ENCODE measurements at regions not wholly inside any gene's neighbourhood (a gene's known extent, or its start where the extent isn't known, plus 50 kb on each side); places are given as distances from the start of the nearest gene placed in this dataset.
A peak's percentile ranks its signal among the peaks of the same experiment; 100 is the strongest.

DNA sequence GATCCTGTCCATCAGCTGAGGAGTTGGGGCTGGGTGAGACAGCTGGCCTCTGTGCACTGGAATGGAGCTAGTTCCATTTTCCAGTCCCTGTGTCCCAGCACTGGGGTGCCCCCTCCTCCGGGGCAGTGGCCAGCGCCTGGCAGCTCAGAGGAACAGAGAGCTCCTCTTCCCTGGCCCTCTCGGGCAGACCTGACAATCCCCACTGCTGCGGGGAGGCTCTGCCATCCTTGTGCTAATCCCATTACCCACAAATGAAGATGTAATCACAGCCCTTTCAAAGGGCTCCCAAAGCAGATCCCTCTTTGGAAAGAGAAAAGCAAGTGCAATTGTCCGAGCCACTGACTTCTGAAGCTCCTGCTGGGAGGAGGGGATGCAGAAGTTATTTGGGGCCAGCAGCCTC, 75.1 kb upstream of the MSX1 start:
- Histone ChIP-seq H3K9ac (ENCODE audit: low read length) (no peak overlapping the region), H3K27ac (ENCODE audit: low read depth, low read length) (no peak overlapping the region), H2BK120ac (ENCODE audit: low read depth, low read length) (no peak overlapping the region), H2BK15ac (replicated peaks; ENCODE audit: low read depth) (no peak overlapping the region), H3K79me2 (ENCODE audit: control insufficient read depth, insufficient read depth, low read length) (no peaks in the 10 kb centered on the region), H4K5ac (ENCODE audit: low read length) (no peak overlapping the region), H3K4me3 (ENCODE audit: low read length) (no peak overlapping the region), H3K18ac (ENCODE audit: low read length) (no peak overlapping the region), H3K56ac (ENCODE audit: low read length) (no peak overlapping the region), H3K27me3 (ENCODE audit: insufficient read depth, low read length, poor library complexity) (no peaks in the 10 kb centered on the region), H3K4me2 (ENCODE audit: low read length) (no peak overlapping the region), H3K79me1 (ENCODE audit: low read length) (no peaks in the 10 kb centered on the region), H3K4ac (ENCODE audit: low read depth, low read length) (no peak overlapping the region), H3K36me3 (ENCODE audit: control insufficient read depth, insufficient read depth, low read length) (no peaks in the 10 kb centered on the region), H2AK5ac (ENCODE audit: low read length) (no peak overlapping the region), H3K4me1 (ENCODE audit: control insufficient read depth, low read depth, low read length) (peaks cover 5% of the 10 kb centered on the region), H2BK5ac (ENCODE audit: low read length) (no peak overlapping the region), H4K8ac (ENCODE audit: low read depth, low read length) (no peak overlapping the region), H3K23ac (ENCODE audit: low read length) (no peak overlapping the region)
- DNase-seq, result peak; percentile 43
- WGBS (ENCODE audit: extremely low coverage, insufficient coverage, low lambda C conversion rate), result no CpG with 5 or more reads among the region's 5 CpGs

DNA sequence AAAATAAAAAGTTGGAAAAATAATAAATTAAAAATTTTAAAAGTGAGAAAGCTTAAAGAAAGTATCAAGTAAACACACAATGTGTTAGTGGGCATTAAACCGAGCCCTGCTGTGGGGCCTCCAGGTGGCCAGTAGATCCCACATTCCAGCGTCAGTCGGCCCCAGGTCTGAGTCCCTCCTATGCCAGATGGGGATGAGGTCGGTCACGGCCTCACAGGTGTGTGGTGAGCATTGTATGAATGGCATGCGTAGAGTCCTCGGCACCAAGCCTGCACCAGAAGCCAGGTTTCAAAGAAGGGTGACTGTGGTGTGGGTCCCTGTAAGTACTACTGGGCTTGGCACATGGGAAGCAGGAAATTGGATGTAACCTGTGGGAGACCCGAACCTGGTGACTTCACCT, 75.6 kb upstream of the MSX1 start:
- no peak overlapping the region for H3K18ac ChIP-seq (ENCODE audit: low read length)
- no peaks in the 10 kb centered on the region for H3K36me3 ChIP-seq (ENCODE audit: control insufficient read depth, insufficient read depth, low read length)
- no peak overlapping the region for H3K56ac ChIP-seq (ENCODE audit: low read length)
- no peak for DNase-seq
- H2BK5ac ChIP-seq (ENCODE audit: low read length), result no peak overlapping the region
- H3K4ac ChIP-seq (ENCODE audit: low read depth, low read length), result no peak overlapping the region
- H2AK5ac ChIP-seq (ENCODE audit: low read length), result no peak overlapping the region
- H2BK15ac ChIP-seq (replicated peaks; ENCODE audit: low read depth), result no peak overlapping the region
- H3K27me3 ChIP-seq (ENCODE audit: insufficient read depth, low read length, poor library complexity), result no peaks in the 10 kb centered on the region
- H3K79me1 ChIP-seq (ENCODE audit: low read length), result no peaks in the 10 kb centered on the region
- H3K4me2 ChIP-seq (ENCODE audit: low read length), result no peak overlapping the region
- peaks cover 5% of the 10 kb centered on the region for H3K4me1 ChIP-seq (ENCODE audit: control insufficient read depth, low read depth, low read length)
- H3K9ac ChIP-seq (ENCODE audit: low read length), result no peak overlapping the region
- WGBS (ENCODE audit: extremely low coverage, insufficient coverage, low lambda C conversion rate), result no CpG with 5 or more reads among the region's 8 CpGs
- H2BK120ac ChIP-seq (ENCODE audit: low read depth, low read length), result no peak overlapping the region
- H3K4me3 ChIP-seq (ENCODE audit: low read length), result no peak overlapping the region
- no peaks in the 10 kb centered on the region for H3K79me2 ChIP-seq (ENCODE audit: control insufficient read depth, insufficient read depth, low read length)
- H3K23ac ChIP-seq (ENCODE audit: low read length), result no peak overlapping the region
- H4K5ac ChIP-seq (ENCODE audit: low read length), result no peak overlapping the region
- no peak overlapping the region for H3K27ac ChIP-seq (ENCODE audit: low read depth, low read length)
- no peak overlapping the region for H4K8ac ChIP-seq (ENCODE audit: low read depth, low read length)

DNA sequence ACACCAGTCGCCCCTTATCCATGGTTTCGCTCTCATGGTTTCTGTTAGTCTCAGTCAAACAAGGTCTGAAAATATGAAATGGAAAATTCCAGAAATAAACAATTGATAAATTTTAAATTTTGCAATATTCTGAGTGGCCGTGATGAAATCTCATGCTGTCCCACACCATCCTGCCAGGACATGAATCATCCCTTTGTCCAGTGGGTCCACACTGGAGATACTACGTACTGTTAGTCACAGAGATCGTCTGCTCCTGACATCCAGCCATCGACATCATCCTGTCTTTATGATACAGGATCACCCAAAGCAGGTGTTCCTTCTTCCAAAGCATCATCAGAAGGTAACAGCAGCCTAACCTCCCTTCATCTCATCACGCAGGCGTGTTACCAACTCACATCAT, 76.5 kb upstream of the MSX1 start:
- no peaks in the 10 kb centered on the region for H3K36me3 ChIP-seq (ENCODE audit: control insufficient read depth, insufficient read depth, low read length)
- H3K9ac ChIP-seq (ENCODE audit: low read length), result no peak overlapping the region
- H3K27ac ChIP-seq (ENCODE audit: low read depth, low read length), result no peak overlapping the region
- no peak overlapping the region for H3K56ac ChIP-seq (ENCODE audit: low read length)
- H3K18ac ChIP-seq (ENCODE audit: low read length), result no peak overlapping the region
- H2BK15ac ChIP-seq (replicated peaks; ENCODE audit: low read depth), result no peak overlapping the region
- H2BK120ac ChIP-seq (ENCODE audit: low read depth, low read length), result no peak overlapping the region
- H3K27me3 ChIP-seq (ENCODE audit: insufficient read depth, low read length, poor library complexity), result no peaks in the 10 kb centered on the region
- no peak for DNase-seq
- H2AK5ac ChIP-seq (ENCODE audit: low read length), result no peak overlapping the region
- no peak overlapping the region for H4K5ac ChIP-seq (ENCODE audit: low read length)
- H3K4ac ChIP-seq (ENCODE audit: low read depth, low read length), result no peak overlapping the region
- H3K23ac ChIP-seq (ENCODE audit: low read length), result no peak overlapping the region
- H3K4me3 ChIP-seq (ENCODE audit: low read length), result no peak overlapping the region
- no peaks in the 10 kb centered on the region for H3K79me1 ChIP-seq (ENCODE audit: low read length)
- H3K79me2 ChIP-seq (ENCODE audit: control insufficient read depth, insufficient read depth, low read length), result no peaks in the 10 kb centered on the region
- H4K8ac ChIP-seq (ENCODE audit: low read depth, low read length), result no peak overlapping the region
- peaks cover 5% of the 10 kb centered on the region for H3K4me1 ChIP-seq (ENCODE audit: control insufficient read depth, low read depth, low read length)
- no peak overlapping the region for H3K4me2 ChIP-seq (ENCODE audit: low read length)
- WGBS (ENCODE audit: extremely low coverage, insufficient coverage, low lambda C conversion rate), result no CpG with 5 or more reads among the region's 8 CpGs
- no peak overlapping the region for H2BK5ac ChIP-seq (ENCODE audit: low read length)

DNA sequence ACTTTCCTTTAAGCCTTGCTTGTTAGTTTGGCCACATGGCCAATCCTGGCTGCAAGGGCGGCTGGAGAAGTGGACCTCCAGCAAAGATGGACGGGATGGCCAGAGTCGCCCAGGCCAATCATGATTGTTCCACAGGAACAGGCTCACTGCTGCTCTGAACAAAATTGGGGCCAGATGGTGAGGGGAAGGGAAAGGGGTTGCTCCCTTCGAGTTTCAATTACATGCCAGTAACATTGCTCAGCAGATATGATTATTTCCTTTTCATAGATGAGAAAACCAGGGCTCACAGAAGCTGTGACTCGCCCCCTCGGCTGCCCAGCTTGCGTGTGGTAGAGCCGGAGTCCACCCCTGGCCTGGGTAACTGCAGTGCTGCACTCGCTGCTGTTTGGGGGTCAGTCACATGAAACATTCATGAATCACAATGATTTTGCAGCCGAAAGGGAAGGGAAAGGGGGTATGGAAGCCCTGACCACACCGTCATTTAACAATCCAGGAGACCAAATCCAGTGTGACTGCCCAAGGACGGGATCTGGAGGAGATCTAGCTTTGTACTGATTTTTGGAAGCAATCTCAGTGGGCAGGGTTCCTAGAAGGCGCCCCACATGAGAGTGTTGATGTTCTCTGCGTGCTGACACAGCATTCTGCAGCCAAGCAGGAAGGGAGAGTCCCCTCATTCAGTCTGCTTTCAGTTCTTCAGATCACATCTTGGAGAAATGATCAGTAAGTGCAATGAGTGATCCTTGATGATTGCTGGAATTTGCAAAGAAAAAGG, 77.3 kb upstream of the MSX1 start:
- Histone ChIP-seq H3K4ac (ENCODE audit: low read depth, low read length) (no peak overlapping the region), H3K36me3 (ENCODE audit: control insufficient read depth, insufficient read depth, low read length) (no peaks in the 10 kb centered on the region), H4K8ac (ENCODE audit: low read depth, low read length) (no peak overlapping the region), H3K23ac (ENCODE audit: low read length) (no peak overlapping the region), H3K9ac (ENCODE audit: low read length) (no peak overlapping the region), H3K56ac (ENCODE audit: low read length) (no peak overlapping the region), H3K27ac (ENCODE audit: low read depth, low read length) (no peak overlapping the region), H3K4me1 (ENCODE audit: control insufficient read depth, low read depth, low read length) (peaks cover 5% of the 10 kb centered on the region), H3K79me1 (ENCODE audit: low read length) (no peaks in the 10 kb centered on the region), H3K79me2 (ENCODE audit: control insufficient read depth, insufficient read depth, low read length) (no peaks in the 10 kb centered on the region), H4K5ac (ENCODE audit: low read length) (no peak overlapping the region), H2BK5ac (ENCODE audit: low read length) (no peak overlapping the region), H3K18ac (ENCODE audit: low read length) (no peak overlapping the region), H3K4me2 (ENCODE audit: low read length) (no peak overlapping the region), H2BK15ac (replicated peaks; ENCODE audit: low read depth) (no peak overlapping the region), H3K27me3 (ENCODE audit: insufficient read depth, low read length, poor library complexity) (no peaks in the 10 kb centered on the region), H2AK5ac (ENCODE audit: low read length) (no peak overlapping the region), H2BK120ac (ENCODE audit: low read depth, low read length) (no peak overlapping the region), H3K4me3 (ENCODE audit: low read length) (no peak overlapping the region)
- DNase-seq, result no peak
- WGBS (ENCODE audit: extremely low coverage, insufficient coverage, low lambda C conversion rate), result no CpG with 5 or more reads among the region's 14 CpGs

DNA sequence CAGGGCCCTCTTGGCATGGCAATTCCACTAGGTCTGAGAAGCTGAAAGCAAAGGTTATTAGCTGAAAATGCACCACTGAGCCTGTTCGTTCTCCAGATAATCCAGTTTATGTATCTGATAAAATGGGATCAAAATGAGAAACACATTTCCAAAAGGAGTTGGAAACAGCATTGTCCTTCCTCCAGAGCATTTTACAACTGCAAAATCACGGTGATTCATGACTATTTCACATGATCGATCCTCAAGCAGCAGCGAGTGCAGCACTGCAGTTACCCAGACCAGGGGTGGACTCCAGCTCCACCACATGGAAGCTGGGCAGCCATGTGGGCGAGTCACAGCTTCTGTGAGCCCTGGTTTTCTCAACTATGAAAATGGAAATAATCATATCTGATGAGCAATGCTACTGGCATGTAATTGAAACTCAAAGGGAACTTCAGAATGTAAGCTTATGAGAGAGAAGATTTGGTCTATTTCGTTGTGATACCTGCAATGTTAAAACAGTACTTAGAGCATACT, 78.7 kb upstream of the MSX1 start:
- no peaks in the 10 kb centered on the region for H3K27me3 ChIP-seq (ENCODE audit: insufficient read depth, low read length, poor library complexity)
- no peak overlapping the region for H2BK15ac ChIP-seq (replicated peaks; ENCODE audit: low read depth)
- H3K36me3 ChIP-seq (ENCODE audit: control insufficient read depth, insufficient read depth, low read length), result no peaks in the 10 kb centered on the region
- no peak overlapping the region for H3K27ac ChIP-seq (ENCODE audit: low read depth, low read length)
- H3K79me1 ChIP-seq (ENCODE audit: low read length), result no peaks in the 10 kb centered on the region
- DNase-seq, result no peak
- WGBS (ENCODE audit: extremely low coverage, insufficient coverage, low lambda C conversion rate), result no CpG with 5 or more reads among the region's 6 CpGs
- H4K5ac ChIP-seq (ENCODE audit: low read length), result no peak overlapping the region
- no peak overlapping the region for H3K18ac ChIP-seq (ENCODE audit: low read length)
- H2BK120ac ChIP-seq (ENCODE audit: low read depth, low read length), result no peak overlapping the region
- H3K23ac ChIP-seq (ENCODE audit: low read length), result no peak overlapping the region
- H4K8ac ChIP-seq (ENCODE audit: low read depth, low read length), result no peak overlapping the region
- H3K4me1 ChIP-seq (ENCODE audit: control insufficient read depth, low read depth, low read length), result peaks cover 5% of the 10 kb centered on the region
- H3K4me2 ChIP-seq (ENCODE audit: low read length), result no peak overlapping the region
- H3K79me2 ChIP-seq (ENCODE audit: control insufficient read depth, insufficient read depth, low read length), result no peaks in the 10 kb centered on the region
- no peak overlapping the region for H2AK5ac ChIP-seq (ENCODE audit: low read length)
- no peak overlapping the region for H3K4me3 ChIP-seq (ENCODE audit: low read length)
- no peak overlapping the region for H3K9ac ChIP-seq (ENCODE audit: low read length)
- no peak overlapping the region for H3K56ac ChIP-seq (ENCODE audit: low read length)
- H2BK5ac ChIP-seq (ENCODE audit: low read length), result no peak overlapping the region
- H3K4ac ChIP-seq (ENCODE audit: low read depth, low read length), result no peak overlapping the region

DNA sequence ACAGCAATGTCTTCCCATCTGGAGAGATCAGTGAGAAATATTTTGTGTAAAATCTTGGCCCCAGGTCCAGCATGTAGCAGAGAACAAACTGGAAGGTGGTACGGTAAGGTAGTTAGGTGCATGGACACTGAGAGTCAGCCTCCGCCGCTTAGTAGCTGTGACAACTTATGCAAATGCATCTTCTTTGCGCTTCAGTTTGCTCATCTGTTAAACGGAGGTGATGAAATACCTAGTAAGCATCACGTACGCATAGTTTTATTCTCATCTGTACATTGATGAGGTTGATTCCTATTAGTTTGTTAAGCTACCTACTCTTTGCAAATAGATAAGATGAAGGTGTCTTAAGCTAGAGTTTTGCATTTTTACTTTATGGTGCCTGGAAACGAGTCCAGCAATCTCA, 80.0 kb upstream of the MSX1 start:
- no peak for DNase-seq
- no peaks in the 10 kb centered on the region for H3K27me3 ChIP-seq (ENCODE audit: insufficient read depth, low read length, poor library complexity)
- no peak overlapping the region for H3K18ac ChIP-seq (ENCODE audit: low read length)
- H3K4me3 ChIP-seq (ENCODE audit: low read length), result no peak overlapping the region
- H3K23ac ChIP-seq (ENCODE audit: low read length), result no peak overlapping the region
- H4K5ac ChIP-seq (ENCODE audit: low read length), result no peak overlapping the region
- no peak overlapping the region for H3K9ac ChIP-seq (ENCODE audit: low read length)
- H2BK15ac ChIP-seq (replicated peaks; ENCODE audit: low read depth), result no peak overlapping the region
- no peak overlapping the region for H3K4me2 ChIP-seq (ENCODE audit: low read length)
- no peak overlapping the region for H2AK5ac ChIP-seq (ENCODE audit: low read length)
- no CpG with 5 or more reads among the region's 8 CpGs for WGBS (ENCODE audit: extremely low coverage, insufficient coverage, low lambda C conversion rate)
- H4K8ac ChIP-seq (ENCODE audit: low read depth, low read length), result no peak overlapping the region
- no peak overlapping the region for H2BK120ac ChIP-seq (ENCODE audit: low read depth, low read length)
- no peak overlapping the region for H3K4ac ChIP-seq (ENCODE audit: low read depth, low read length)
- H3K36me3 ChIP-seq (ENCODE audit: control insufficient read depth, insufficient read depth, low read length), result no peaks in the 10 kb centered on the region
- H3K79me2 ChIP-seq (ENCODE audit: control insufficient read depth, insufficient read depth, low read length), result no peaks in the 10 kb centered on the region
- no peak overlapping the region for H3K27ac ChIP-seq (ENCODE audit: low read depth, low read length)
- no peak overlapping the region for H2BK5ac ChIP-seq (ENCODE audit: low read length)
- H3K56ac ChIP-seq (ENCODE audit: low read length), result no peak overlapping the region
- H3K4me1 ChIP-seq (ENCODE audit: control insufficient read depth, low read depth, low read length), result peaks cover under 1% of the 10 kb centered on the region
- no peaks in the 10 kb centered on the region for H3K79me1 ChIP-seq (ENCODE audit: low read length)

All from mesendoderm (in vitro differentiated cells).